ENCODE measurements at regions not wholly inside any gene's neighbourhood (a gene's known extent, or its start where the extent isn't known, plus 50 kb on each side); places are given as distances from the start of the nearest gene placed in this dataset.

DNA sequence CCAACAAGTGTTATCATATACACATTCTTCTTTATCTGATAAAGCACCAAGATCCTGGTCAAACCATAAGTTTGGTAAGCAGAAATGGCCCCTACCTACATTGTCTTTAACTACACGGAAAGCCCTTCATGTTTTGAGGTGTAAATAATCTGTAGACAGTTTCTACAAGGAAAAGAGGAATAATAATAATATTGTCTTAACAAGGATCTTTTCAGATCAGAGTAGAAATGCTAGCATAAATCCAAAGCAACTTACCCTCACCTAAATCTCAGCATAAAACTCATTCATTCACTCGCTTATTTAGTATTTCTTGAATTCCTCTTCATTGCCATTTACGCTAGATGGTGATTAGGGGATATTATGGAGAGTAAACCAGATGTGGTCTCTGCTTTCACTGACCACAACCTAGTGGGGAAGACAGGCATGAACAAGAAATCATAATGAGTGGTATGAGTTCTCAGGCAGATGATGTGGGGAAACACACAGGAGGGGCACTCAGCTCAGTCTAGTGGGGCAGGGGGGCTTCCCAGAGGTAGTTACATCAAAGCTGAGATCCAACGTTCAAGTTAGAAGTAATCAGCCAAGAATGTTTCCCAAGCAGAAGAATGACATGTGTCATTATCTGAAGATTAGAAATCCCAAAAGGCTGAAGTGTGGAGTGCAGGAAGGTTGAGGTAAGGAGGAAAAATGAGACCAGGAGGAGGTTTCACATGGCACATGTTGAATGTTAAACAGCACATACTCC is 65.4 kb upstream of the ZC3H12C start:
- Histone ChIP-seq H3K4me1 (no peaks in the 10 kb centered on the region), H3K27me3 (ENCODE audit: low read depth) (no peaks in the 10 kb centered on the region), H3K36me3 (replicated peaks) (no peaks in the 10 kb centered on the region), H3K9me3 (no peaks in the 10 kb centered on the region), H3K4me3 (no peak overlapping the region)
- in situ Hi-C loops (cut with MboI; ENCODE audit: low sequenced_read_pairs) = no loop called here
- DNase-seq (ENCODE audit: low spot score in 2 of 2) = no peak

DNA sequence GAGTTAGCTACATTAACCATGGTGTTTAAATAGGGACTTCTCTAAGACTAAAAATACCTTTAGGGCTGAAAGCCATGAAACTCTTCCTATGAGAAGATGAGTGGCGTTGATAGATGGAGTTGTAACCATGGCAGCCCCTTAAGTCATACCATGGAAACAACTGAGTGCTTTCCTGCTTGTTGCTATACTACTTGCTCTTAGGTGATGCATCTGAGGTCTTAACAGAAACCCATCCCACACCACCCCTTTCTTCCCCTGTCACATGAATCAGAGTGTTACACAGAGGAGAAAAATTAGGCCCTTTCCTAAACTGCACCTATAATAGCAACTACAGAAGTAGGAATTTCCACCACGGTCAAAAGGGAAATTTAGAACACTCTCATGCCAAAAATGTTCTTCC is 64.3 kb upstream of the ZC3H12C start:
- in situ Hi-C loops (cut with MboI; ENCODE audit: low sequenced_read_pairs) = no loop called here
- no peaks in the 10 kb centered on the region for H3K4me1 ChIP-seq
- no peaks in the 10 kb centered on the region for H3K36me3 ChIP-seq (replicated peaks)
- no peaks in the 10 kb centered on the region for H3K9me3 ChIP-seq
- no peaks in the 10 kb centered on the region for H3K27me3 ChIP-seq (ENCODE audit: low read depth)
- no peak overlapping the region for H3K4me3 ChIP-seq
- no peak for DNase-seq (ENCODE audit: low spot score in 2 of 2)

DNA sequence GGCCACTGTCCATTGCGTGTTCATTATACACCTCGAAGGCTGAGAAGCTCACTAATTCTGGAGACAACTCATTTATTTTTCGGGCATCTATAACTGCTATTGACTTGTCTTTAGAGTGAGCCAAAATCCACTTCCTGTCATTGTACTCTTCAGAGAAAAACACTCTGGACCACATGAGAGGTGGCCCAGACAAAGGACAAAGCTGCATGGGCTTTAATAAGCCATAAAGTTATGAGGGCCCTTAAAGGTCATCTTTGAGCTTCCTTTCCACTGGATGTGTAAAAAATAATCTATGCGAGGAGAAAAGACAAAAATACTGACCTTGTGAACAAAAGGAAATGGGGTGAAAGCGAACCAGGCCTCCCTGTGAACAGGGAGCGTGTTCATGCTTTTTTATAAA is 63.5 kb upstream of the ZC3H12C start:
- no peak for DNase-seq (ENCODE audit: low spot score in 2 of 2)
- Histone ChIP-seq H3K4me1 (no peaks in the 10 kb centered on the region), H3K9me3 (no peaks in the 10 kb centered on the region), H3K36me3 (replicated peaks) (no peaks in the 10 kb centered on the region), H3K4me3 (no peak overlapping the region), H3K27me3 (ENCODE audit: low read depth) (no peaks in the 10 kb centered on the region)
- in situ Hi-C loops (cut with MboI; ENCODE audit: low sequenced_read_pairs) = no loop called here

DNA sequence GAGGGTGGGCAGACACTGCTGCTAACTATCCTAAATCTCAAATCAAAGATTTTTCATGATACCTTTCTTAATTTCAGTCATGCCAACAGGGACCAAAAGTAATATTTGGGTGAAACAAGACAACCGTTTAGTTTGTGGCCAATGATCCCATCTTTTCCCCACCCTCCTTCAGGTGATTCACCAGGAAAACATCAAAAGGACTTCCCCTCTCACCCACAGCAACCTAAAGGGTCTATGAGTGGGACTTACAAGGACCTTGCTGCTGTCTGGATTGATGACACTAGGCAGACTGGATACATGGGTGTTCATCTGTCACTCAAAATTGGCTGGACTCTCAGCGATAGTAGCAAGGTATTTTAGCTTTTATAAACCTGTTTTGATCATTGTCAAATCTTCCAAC is 62.0 kb upstream of the ZC3H12C start:
- in situ Hi-C loops (cut with MboI; ENCODE audit: low sequenced_read_pairs) = no loop called here
- Histone ChIP-seq H3K9me3 (no peaks in the 10 kb centered on the region), H3K27me3 (ENCODE audit: low read depth) (no peaks in the 10 kb centered on the region), H3K4me1 (no peaks in the 10 kb centered on the region), H3K36me3 (replicated peaks) (no peaks in the 10 kb centered on the region), H3K4me3 (no peak overlapping the region)
- no peak for DNase-seq (ENCODE audit: low spot score in 2 of 2)

- in situ Hi-C loops (cut with MboI; ENCODE audit: low sequenced_read_pairs) = no loop called here
- no peak overlapping the region for H3K4me3 ChIP-seq
- no peaks in the 10 kb centered on the region for H3K4me1 ChIP-seq
- no peak for DNase-seq (ENCODE audit: low spot score in 2 of 2)
- no peaks in the 10 kb centered on the region; the same call in 1 of the 2 replicates for H3K27me3 ChIP-seq (ENCODE audit: low read depth)
- H3K9me3 ChIP-seq = no peaks in the 10 kb centered on the region
- H3K36me3 ChIP-seq (replicated peaks) = no peaks in the 10 kb centered on the region
These were observed 60.9 kb upstream of the ZC3H12C start for GRCh38 chr11:110032259-110032658.

- DNase-seq (ENCODE audit: low spot score in 2 of 2) = no peak
- no peaks in the 10 kb centered on the region for H3K9me3 ChIP-seq
- in situ Hi-C loops (cut with MboI; ENCODE audit: low sequenced_read_pairs) = no loop called here
These were observed 60.1 kb upstream of the ZC3H12C start for GRCh38 chr11:110032957-110033570.

GRCh38 chr11:110034806-110035205 is 58.4 kb upstream of the ZC3H12C start:
- H3K4me3 ChIP-seq = no peak overlapping the region
- no peaks in the 10 kb centered on the region for H3K4me1 ChIP-seq
- no peak for DNase-seq (ENCODE audit: low spot score in 2 of 2)
- H3K36me3 ChIP-seq (replicated peaks) = no peaks in the 10 kb centered on the region
- no peaks in the 10 kb centered on the region for H3K9me3 ChIP-seq
- in situ Hi-C loops (cut with MboI; ENCODE audit: low sequenced_read_pairs) = no loop called here
- peaks cover 8% of the 10 kb centered on the region; the same call in 1 of the 2 replicates for H3K27me3 ChIP-seq (ENCODE audit: low read depth)

More at GRCh38 chr11:110032957-110033570, 60.1 kb upstream of the ZC3H12C start:
- H3K36me3 ChIP-seq (replicated peaks) = no peaks in the 10 kb centered on the region
- H3K4me3 ChIP-seq = no peak overlapping the region
- no peaks in the 10 kb centered on the region for H3K4me1 ChIP-seq
- H3K27me3 ChIP-seq (ENCODE audit: low read depth) = peaks cover 5% of the 10 kb centered on the region; the same call in 1 of the 2 replicates

DNA sequence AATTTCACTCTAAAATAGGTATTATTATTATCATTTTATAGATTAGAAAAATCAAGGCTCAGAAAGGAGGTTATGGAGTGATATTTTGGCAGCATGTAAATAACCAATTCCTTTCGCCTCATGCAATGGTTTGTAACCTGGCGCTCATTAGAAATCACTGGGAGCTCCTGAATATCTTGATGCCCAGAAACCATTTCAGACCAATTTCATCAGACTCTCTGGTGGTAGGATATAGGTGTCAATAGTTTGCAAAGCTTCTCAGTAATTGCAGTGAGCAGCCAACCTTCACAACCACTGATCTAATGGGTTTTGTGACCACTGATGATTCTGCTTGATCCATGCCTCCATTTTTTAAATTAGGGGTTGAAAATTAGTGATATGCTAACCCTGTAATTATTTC is 57.8 kb upstream of the ZC3H12C start:
- H3K4me3 ChIP-seq = no peak overlapping the region
- in situ Hi-C loops (cut with MboI; ENCODE audit: low sequenced_read_pairs) = no loop called here
- DNase-seq (ENCODE audit: low spot score in 2 of 2) = no peak
- H3K36me3 ChIP-seq (replicated peaks) = no peaks in the 10 kb centered on the region
- H3K27me3 ChIP-seq (ENCODE audit: low read depth) = peaks cover 8% of the 10 kb centered on the region; the same call in 1 of the 2 replicates
- no peaks in the 10 kb centered on the region for H3K9me3 ChIP-seq
- no peaks in the 10 kb centered on the region for H3K4me1 ChIP-seq

DNA sequence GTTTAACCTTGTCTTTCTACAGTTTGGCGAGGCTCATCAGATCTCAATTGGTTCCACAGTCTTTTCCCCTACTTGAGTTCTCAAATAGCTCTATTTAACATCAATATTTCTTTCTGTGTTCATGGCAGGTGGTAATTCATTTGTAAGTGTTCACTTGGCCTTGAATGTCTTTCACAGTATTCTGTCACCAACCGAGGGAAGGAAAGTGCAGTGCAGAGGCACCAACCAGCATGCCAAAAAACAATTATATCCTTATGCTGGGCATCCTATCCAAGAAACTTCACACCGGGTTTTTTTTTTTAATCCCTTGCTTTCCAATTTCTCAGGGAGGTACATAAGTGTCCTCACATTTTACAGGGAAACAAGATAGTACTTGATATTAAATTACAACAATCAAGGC is 55.0 kb upstream of the ZC3H12C start:
- Histone ChIP-seq H3K27me3 (ENCODE audit: low read depth) (peaks cover 8% of the 10 kb centered on the region; the same call in 1 of the 2 replicates), H3K4me3 (no peak overlapping the region), H3K36me3 (replicated peaks) (no peaks in the 10 kb centered on the region), H3K9me3 (no peaks in the 10 kb centered on the region), H3K4me1 (no peaks in the 10 kb centered on the region)
- DNase-seq (ENCODE audit: low spot score in 2 of 2) = no peak
- in situ Hi-C loops (cut with MboI; ENCODE audit: low sequenced_read_pairs) = no loop called here

All from HAP-1 (cell line).